ENCODE measurements at regions not wholly inside any gene's neighbourhood (a gene's known extent, or its start where the extent isn't known, plus 50 kb on each side); places are given as distances from the start of the nearest gene placed in this dataset.

DNA sequence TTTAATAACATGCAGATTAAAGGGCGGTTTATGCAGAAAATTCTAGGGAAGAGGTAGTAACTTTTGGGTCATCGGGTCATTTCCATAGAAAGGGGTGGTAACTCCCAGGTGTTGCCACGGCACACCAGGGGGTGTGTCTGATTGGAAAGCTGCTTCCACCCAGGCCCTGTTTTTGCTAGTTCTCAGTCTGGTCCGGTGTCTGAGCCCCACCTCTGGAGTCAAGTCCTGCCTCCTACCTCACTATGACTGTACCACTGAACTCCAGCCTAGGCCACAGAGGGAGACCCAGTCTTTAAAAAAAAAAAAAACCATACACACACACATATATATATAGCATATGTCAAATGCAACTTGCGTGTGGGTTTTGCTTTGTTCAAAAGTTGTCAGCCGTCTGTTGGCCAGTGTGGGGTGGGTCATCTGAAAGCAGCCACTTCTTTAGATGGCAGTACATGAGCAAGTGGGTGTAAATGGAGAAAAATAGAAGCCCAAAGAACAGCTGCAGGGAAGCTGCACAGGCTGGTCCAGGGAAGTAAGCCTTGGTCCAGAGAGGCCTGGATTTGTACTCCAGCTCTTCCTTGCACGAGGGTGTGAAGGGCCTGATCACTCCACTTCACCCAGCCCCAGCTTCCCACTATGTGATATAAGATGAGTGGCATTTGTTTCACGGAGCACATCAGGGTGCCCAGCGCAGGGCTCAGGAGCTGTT is 110.7 kb upstream of the SPRY4 start:
- no peak for DNase-seq (ENCODE audit: low read depth in 2 of 3, low spot score in 1 of 3)

DNA sequence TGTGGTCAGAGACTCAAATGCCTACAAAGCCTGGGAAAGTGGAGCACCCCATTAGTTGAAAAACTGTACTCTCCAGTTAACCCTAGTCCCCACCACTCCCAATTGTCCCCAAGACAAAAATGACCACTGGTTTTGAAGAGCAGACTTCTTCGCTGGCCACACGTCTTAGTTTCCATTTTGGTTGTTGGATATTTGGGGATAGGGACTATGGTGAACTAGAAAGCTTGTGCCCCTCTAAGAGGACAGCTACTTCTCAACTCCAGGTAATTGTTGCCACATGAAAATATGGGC is 109.4 kb upstream of the SPRY4 start:
- no peak for DNase-seq (ENCODE audit: low read depth in 2 of 3, low spot score in 1 of 3)

DNA sequence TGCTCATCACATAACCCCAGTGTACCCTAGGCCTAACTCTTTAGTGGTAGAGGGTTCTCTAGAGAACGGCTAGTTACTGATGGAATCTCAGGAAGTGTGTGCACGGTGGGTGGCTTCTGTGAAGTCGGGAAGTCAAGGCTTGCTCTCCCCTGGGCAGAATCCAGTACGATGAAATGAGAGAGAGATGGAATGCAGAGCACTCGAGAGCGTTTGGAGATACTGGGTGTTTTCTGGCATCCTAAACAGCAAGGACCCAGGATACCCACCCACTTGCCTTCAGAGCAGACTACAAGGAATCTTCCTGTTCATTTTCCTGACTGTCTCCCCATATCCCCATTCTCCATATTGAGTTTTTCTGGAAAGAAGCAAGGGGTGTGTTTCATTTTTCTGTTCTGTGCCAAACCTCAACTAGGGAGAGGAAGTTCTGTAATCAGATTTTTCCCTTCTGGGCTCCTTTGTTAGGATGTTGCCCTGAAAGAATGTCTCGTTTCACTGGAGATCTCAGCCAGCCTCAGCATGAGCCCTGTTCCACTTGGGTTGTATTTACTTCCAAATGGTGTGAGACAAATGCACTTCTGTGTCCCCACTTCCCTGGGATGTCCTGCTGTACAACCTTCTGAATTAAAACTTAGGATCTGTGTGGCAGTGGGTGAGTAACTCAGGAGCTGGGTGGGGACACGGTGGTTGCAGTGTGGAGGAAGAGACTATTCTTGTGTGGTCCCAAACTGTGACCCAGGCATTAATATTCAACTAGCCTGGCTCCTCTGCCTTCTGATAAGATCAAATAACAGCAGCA is 108.9 kb upstream of the SPRY4 start:
- no peak for DNase-seq (ENCODE audit: low read depth in 2 of 3, low spot score in 1 of 3)

DNA sequence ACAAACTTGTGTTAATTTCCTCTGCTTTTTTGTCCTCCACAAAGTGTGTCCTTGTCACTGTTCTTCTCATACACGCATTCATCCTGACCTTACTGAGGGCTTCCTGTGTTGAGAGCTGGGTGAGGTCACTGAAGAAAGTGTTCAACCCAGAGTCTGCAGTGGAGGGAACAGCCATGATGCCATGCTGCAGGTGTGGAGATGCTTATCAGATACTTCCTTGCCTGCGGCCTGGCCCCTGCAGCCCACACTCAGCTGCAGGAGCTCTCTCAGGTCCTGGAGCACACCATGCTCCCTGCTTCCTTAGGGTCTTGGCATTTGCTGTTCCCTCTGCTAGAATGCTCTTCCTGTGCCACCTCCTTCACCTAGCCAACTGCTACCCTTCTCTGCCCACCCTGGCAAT is 108.1 kb upstream of the SPRY4 start:
- peak; percentile 12 to 26 (median 16) for DNase-seq (ENCODE audit: low read depth in 2 of 3, low spot score in 1 of 3)

DNA sequence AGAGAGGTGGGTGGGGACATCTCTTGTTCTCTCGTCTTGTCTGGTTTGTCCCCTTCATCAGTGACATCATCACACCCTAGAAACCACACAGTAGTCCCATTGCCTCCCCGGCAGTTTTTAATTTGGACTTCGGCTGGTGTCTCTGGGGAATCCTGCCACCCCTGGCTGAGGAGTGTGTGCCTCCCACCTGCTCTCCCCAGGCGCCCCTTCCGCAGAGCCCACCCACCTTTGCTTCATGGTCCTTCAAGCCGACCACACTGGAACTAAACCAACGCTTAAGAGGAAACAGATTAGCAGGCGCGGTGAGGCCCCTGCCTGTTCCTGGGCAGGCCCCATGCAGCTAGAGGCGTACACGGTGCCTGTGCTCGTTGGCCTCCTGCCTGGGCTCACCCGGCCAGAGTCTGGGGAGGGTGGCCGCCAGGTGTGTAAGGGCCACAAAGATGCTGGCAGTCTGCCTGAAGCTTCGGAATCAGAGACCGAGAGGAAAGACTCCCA is 107.6 kb upstream of the SPRY4 start:
- DNase-seq (ENCODE audit: low read depth in 2 of 3, low spot score in 1 of 3) = peak in 2 of 3 donors; percentile 12 to 19

DNA sequence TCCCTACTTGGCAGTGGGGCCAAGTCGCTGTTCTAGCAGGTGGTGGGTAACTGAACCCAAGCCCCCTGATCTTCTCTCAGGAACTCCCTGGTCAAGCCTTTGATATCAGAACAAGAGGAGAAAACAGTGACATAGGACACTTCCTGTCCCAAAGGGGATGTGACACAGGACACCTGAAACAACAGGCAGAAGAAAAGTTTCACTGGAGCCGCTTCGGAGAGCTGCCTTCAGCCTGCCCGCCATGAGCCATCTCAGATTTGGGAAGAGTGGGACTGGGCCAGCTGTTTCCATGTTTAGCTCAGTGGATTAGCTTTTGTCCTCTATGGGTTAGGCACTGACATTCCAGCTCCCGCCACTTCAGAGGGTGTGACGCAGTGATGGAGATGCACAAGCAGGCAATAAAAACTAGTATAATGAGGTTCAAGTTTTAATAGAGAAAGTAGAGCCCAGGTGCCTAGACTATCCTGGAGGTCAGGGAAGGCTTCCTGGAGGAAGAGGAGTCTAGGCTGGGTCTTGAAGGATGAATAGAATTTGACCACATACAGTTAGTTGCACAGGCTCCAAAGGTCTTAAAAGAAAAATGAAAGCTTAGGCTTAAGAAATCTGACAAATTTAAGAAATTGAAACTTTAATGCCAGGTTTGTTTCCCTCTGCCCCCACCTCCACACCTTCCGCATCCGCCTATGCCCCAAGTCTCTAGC is 104.1 kb upstream of the SPRY4 start:
- no peak for DNase-seq (ENCODE audit: low read depth in 2 of 3, low spot score in 1 of 3)

DNA sequence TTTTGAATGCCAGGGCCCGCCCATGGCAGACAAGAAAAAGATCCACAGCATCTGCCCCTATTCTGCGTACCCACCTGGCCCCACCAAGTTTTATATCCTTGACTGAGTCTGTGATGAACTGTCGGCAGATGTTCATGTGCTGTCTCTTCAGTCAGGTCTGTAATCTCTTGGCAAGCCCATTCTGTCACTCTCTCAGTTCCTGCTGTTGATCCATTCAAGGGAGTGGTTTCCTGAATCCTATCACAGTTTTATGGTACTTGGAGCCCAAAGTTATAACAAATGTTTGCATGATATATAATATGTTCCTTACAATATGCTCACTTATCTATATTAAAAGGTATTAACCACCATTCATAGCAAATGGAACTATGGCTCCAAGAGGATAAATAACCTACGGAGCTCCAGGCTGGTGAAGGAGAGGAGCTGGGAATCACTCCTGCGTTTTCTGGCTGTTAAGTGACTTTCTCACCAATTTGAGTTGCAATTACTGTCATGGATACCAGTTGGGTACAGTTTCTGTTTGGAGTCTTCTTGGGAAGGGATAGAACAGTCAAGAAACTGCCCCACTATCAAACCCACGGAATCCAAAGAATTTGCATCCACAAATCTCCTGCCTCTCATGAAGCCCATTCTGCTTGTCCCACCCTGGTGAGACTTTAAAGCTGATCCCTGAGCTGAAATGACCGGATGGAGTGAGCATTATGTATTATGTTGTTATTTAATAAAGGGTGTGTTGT is 103.4 kb upstream of the SPRY4 start:
- DNase-seq (ENCODE audit: low read depth in 2 of 3, low spot score in 1 of 3) = no peak

DNA sequence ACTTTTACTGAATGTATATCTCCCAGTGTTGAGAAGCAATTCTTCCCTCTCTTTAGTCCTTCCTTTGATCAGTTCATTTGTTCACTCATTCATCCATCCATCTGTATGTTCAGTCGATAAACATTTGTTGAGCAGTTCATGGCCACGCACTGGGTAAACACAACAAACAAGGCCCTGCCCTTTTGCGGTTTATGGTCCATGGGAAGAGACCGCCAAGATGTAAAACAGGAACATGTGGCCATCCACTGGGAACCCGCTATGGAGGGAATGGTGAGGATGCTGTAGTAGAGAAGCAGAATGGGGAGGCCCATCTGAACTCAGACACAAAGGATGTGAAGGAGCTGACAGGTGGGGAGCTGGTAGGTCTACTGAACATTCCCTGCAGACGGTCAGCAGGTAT is 102.7 kb upstream of the SPRY4 start:
- no peak for DNase-seq (ENCODE audit: low read depth in 2 of 3, low spot score in 1 of 3)

DNA sequence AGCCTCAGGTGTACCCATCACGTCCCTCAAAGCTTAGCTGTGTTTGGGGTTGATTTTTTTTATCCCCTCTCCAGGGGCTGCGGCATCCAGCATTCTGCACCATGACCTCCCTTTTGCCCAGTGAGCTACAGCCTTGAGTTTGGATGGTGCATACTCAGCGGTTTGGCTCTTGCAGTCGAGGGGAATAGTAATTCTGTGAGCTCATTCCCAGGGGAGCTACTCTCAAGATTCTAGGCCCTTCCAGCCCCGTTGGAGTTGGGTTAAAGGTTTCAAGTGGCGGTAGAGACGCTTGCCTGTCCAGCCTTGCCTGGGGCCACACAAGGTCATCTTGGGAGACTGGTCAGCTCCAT is 102.2 kb upstream of the SPRY4 start:
- no peak for DNase-seq (ENCODE audit: low read depth in 2 of 3, low spot score in 1 of 3)

DNA sequence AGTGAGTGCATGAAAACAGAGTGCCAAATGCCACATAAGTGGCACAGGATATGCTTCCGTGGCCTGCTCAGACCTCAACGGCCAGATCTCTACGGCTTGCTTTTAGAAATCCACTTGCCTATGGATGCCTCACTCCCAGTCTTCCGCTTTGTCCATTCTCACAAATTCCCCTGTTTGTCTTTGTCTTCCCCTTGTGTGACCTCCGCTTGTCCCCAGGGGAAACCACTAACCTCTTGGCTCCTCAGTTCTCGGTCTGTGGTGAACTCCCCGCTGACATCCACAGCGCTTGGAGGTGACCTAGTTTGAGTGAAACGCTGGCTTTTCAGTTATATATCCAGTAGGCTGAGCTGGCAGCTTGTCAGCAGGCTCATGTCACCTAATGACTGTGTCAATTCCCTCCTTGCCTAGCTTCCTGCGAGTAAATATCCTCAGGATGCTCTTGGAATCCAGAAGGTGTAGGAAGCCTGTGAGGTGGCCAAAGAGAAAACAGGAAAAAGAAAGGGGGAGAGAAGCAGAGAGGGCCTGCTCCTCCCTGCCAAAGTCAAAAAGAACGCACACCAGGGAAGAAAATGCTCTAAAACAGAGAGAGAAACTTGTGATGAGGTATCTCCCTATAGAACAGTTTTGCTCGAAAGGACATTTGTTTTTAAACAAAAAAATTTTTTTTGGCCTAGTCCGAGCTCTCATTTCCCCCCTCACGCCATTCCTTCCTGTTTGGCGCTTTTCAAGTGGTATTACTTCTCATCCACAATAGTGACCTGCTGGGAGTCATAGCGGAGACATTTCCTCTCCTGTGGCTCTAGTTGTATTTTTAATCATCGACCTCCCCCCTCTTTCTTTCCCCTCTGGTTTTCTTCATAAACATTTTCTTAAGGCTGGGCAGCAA is 101.6 kb upstream of the SPRY4 start:
- peak in 1 of 3 donors; percentile 6 for DNase-seq (ENCODE audit: low read depth in 2 of 3, low spot score in 1 of 3)

DNA sequence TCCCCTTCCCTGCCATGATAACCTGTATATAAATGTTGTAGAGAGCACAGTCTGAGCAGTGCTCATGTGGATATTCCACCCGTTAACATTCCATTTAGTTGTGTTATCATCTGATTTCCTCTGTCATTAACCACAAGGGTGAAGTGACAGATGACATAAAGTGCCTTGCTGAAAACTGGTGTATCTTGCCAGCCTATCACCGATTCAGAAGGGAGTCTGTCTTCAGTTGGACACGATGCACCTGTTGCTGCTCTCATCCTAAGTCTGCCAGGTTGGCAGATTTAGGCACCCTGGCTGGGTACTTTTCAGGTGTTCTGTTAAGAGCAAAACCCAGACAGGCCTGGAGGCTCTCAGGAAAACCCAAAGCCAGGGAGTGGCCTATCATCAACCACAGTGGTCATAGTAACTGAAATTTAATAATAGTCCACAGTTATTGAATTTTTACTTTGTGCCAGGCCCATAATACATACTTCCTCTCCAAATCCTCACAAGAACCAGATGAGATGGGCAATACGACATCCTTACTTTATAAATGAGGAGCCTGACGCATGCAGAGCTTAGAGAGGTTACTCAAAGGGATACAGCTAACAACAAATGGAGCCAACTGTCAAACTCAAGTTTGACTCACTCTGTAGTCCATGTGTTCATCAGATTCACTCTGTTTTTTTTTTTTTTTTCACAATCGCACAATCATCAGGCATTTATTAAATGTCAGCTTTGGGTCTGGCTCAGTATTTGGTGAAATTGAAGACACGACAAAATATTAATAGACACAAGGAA is 100.7 kb upstream of the SPRY4 start:
- no peak for DNase-seq (ENCODE audit: low read depth in 2 of 3, low spot score in 1 of 3)

DNA sequence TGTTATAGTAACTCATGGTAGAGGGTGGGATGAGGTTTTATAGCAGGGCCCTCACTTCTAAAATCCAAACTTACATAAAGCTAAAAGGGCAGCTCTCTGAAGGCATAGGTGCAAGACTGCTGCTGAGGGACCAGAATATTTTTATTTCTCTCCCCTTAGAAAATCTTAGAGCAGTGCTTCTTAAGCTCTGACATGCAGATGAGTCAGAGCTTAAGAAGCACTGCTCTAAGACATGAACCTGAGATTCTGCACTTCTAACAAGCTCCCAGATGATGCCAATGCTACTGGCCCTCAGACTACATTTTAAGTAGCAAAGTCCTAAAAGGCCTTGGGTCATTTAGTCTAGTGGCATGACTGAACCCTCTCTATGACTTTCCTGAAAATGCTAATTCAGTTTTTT is 97.6 kb upstream of the SPRY4 start:
- DNase-seq (ENCODE audit: low read depth in 2 of 3, low spot score in 1 of 3) = no peak

DNA sequence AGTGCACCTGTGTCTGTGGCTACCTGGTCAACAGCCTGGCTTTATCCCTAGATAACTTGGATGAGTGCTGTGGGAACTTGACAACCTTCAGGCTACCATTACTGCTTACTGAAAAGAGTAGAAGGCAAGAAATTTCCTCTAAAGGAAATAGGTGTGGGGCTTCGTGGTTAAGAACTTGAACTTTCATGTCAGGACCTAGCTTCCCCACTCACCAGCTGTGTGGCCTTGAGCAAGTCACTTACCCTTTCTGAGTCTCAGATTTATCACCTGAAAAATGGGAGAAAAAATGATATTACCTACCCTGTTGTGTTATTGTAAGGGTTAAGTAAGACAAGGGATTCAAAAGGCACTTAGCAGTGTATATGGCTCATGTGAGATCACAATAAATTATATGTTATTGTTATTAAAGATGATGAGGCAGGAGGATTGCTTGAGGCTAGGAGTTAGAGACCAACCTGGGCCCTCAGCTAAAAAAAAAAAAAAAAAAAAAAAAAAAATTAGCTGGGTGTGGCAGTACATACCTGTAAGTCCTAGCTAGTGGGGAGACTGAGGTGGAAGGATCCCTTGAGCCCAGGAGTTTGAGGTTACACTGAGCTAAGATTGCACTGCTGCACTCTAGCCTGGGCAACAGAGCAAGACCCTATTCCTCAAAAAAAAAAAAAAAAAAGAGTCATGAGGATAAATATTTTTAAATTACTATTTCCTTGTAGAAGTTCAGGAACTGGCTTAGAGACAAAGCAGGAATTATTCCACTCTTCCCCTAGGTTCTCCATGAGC is 97.0 kb upstream of the SPRY4 start:
- DNase-seq (ENCODE audit: low read depth in 2 of 3, low spot score in 1 of 3) = no peak

DNA sequence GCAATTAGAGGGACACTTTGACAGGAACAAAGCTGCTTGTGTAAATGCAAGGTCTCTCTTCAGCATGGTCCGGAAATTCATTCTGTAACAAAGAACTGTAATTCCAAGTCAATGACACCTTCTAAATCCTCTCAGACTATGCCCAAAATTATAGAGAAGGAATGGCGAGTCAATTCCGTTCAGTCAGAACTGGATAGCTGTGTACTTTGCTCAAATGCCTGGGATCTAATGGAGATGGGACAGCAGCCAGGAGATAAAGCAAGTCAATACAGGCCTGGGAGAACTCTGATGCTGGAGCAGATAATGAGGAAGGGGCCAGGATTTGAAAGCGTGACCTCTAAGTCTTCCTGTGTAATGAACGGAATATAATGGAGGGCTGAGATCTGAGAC is 96.4 kb upstream of the SPRY4 start:
- no peak for DNase-seq (ENCODE audit: low read depth in 2 of 3, low spot score in 1 of 3)

DNA sequence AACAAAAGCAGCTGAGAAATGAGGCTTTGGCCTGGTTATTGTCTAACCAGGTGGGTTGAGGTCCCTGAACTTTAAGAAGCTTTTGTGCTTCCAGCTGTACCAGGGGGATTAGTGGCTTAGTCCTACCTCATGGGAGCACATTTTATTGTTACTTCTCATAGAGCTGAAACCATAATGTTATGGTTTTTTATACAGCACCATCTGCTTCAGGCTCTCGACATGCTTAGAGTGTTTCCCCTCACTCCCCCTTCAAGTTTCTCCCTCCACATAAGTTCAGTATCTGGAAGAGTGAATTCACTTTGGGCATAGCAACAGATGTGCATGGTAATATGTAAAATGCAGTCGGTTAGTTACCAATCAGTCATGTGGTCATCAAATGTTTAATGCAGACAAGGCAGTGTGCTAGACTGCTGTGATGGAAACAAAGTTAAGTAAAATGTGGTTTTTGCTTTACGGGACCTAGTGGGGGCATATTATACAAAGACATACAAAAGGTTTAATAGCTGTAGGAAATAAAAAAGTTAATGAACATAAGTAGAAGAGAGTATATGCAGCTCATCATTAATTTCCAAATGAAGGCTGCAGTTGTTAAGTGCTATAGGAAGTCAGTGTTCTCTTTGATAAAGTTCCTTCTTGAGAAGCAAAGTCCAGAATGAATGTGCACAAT is 95.9 kb upstream of the SPRY4 start:
- no peak for DNase-seq (ENCODE audit: low read depth in 2 of 3, low spot score in 1 of 3)

DNA sequence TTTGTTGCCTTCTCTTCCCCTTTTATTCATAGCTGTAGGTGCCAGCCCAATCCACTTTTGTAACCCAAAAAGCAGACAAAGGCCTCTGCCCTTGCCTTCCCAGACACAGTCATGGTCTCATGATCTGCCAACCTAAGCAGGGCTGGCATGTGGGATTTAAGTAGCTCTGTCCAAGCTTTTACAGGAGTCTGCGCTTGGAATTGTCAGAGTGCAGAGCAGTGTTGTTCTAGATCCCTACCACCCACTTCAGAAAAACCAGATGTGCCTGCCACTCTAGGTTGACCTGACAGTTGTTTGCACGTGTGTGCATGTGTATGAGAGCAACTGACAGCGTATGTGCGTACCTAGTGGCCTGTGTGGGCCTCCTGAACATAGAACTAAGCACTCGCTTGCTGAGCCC is 87.8 kb upstream of the SPRY4 start:
- no peak for DNase-seq (ENCODE audit: low read depth in 2 of 3, low spot score in 1 of 3)

DNA sequence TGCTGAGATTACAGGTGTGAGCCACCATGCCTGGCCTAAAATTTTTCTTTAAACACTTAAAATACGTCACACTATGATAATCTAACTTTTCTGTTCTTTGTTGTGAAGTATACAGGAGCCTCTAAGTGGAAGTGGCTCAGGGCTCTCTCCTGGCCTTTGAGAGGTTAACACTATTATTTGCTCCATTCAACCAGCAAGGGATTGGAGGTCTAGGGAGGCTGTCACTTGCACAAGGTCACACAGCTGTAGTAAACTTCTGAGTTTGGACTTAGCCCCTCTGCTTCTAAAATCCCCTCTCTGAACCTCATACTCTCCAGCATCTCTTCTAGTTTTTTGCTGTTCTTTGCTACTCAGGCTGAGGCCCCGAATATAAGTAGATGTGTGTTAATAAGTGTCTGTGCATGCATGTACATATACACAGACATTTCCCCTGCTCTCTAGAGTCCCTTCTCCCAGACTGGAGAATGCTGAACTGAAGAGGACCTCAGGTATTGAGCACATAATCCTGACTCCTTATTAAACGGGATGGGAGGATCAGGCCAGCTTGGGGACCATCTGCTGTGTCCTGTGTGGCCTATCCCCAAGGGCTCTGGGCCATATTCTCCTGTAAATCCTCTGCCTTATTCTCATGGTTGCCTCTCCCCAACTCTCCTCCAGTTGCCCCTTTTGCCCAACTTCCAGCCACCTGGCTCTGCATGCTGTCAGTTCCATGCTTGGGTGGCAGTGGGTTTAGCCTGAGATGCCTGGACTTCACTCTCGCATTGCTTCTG is 87.0 kb upstream of the SPRY4 start:
- no peak for DNase-seq (ENCODE audit: low read depth in 2 of 3, low spot score in 1 of 3)

DNA sequence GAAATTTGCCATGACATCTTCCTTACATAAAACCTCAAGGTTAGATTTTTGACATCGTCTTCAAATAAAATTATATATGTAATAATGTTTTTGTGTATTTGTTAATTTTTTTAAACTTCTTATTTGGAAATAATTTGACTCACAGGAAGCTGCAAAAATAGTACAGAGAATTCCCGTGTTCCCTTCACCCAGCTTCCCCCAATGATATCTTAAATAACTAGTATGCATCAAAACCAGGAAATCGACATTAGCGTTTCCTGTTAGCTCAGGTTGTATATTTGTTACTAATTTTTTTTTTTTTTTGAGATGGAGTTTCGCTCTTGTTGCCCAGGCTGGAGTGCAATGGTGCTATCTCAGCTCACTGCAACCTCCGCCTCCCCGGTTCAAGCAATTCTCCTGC is 86.3 kb upstream of the SPRY4 start:
- DNase-seq (ENCODE audit: low read depth in 2 of 3, low spot score in 1 of 3) = no peak
